ENCODE measurements at regions not wholly inside any gene's neighbourhood (a gene's known extent, or its start where the extent isn't known, plus 50 kb on each side); places are given as distances from the start of the nearest gene placed in this dataset.

DNA sequence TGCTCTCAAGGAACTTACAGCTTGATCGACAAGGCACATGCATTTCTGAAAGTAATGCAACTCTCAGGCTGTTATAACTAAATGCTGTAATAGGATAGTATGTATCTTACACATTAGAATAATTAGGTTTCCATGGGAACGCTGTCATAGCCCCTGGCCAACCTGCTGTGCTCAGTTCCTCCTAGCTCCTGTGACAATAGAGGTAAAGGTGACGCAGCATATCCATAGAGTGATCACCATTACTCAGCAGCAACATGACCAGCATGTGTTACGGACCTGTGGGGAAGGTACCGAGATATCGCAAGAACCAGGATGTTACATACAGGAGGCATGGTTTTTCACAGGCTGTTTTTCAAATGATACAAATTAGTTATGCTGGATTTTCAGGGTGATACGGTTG is 150.7 kb downstream of the CAND1 start:
- TF ChIP-seq, protein P1, sequence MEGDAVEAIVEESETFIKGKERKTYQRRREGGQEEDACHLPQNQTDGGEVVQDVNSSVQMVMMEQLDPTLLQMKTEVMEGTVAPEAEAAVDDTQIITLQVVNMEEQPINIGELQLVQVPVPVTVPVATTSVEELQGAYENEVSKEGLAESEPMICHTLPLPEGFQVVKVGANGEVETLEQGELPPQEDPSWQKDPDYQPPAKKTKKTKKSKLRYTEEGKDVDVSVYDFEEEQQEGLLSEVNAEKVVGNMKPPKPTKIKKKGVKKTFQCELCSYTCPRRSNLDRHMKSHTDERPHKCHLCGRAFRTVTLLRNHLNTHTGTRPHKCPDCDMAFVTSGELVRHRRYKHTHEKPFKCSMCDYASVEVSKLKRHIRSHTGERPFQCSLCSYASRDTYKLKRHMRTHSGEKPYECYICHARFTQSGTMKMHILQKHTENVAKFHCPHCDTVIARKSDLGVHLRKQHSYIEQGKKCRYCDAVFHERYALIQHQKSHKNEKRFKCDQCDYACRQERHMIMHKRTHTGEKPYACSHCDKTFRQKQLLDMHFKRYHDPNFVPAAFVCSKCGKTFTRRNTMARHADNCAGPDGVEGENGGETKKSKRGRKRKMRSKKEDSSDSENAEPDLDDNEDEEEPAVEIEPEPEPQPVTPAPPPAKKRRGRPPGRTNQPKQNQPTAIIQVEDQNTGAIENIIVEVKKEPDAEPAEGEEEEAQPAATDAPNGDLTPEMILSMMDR (IDR thresholded peaks at IDR 0.05), result no peak
- no peaks in the 10 kb centered on the region for H3K36me3 Mint-ChIP-seq (ENCODE audit: low read depth)
- peaks cover 54% of the 10 kb centered on the region for H3K4me1 Mint-ChIP-seq
- no peak for DNase-seq
- H3K27ac Mint-ChIP-seq, result no peak overlapping the region
- H3K9me3 Mint-ChIP-seq, result no peaks in the 10 kb centered on the region
- no peak overlapping the region for H3K4me3 Mint-ChIP-seq
- H3K27me3 Mint-ChIP-seq (ENCODE audit: low read depth, poor library complexity), result peaks cover 3% of the 10 kb centered on the region

DNA sequence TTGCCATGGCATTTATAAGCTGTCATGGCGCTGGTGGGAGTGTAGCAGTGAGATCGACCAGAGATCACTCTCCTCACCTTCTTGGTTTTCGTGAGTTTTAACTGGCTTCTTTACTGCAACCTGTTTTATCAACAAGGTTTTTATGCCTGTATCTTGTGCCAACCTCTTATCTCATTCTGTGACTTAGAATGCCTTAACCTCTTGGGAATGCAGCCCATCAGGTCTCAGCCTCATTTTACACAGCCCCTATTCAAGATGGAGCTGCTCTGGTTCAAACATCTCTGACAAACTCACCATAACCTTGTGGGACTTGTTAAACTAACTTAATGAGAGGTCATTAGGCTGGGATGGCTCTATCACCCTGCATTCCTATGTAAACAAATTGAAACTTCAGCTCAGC is 151.3 kb downstream of the CAND1 start:
- Mint-ChIP-seq H3K4me1 (peaks cover 56% of the 10 kb centered on the region), H3K36me3 (ENCODE audit: low read depth) (no peaks in the 10 kb centered on the region), H3K27ac (peak overlapping the region; percentile 85), H3K4me3 (no peak overlapping the region), H3K27me3 (ENCODE audit: low read depth, poor library complexity) (peaks cover 3% of the 10 kb centered on the region), H3K9me3 (no peaks in the 10 kb centered on the region)
- TF ChIP-seq, protein P1 (IDR thresholded peaks at IDR 0.05), result no peak
- no peak for DNase-seq

DNA sequence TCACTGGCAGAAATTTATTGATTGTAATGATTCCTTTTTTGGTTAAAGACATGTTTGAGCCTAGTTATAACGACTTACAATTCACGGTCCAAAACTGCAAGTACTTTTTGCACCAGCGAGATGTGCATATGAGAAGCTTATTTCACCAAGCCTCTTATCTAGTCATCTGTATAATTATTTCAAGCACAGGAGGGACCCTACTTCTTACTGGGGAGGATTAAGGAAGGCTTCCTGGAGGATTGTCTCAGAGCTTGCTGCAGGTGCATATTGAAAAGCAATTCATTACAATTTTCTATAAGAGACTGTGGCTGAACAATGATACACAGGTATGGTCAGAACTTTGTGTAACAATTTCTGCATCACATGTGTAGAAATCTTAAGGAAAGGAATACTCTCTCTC is 152.9 kb downstream of the CAND1 start:
- TF ChIP-seq, protein P1 (IDR thresholded peaks at IDR 0.05), result no peak
- no peaks in the 10 kb centered on the region for H3K36me3 Mint-ChIP-seq (ENCODE audit: low read depth)
- no peak overlapping the region for H3K4me3 Mint-ChIP-seq
- no peak overlapping the region for H3K27ac Mint-ChIP-seq
- peaks cover 5% of the 10 kb centered on the region for H3K27me3 Mint-ChIP-seq (ENCODE audit: low read depth, poor library complexity)
- peaks cover 66% of the 10 kb centered on the region for H3K4me1 Mint-ChIP-seq
- DNase-seq, result no peak
- no peaks in the 10 kb centered on the region for H3K9me3 Mint-ChIP-seq

- peaks cover 67% of the 10 kb centered on the region for H3K4me1 Mint-ChIP-seq
- H3K9me3 Mint-ChIP-seq, result no peaks in the 10 kb centered on the region
- no peak for DNase-seq
- TF ChIP-seq, protein P1 (IDR thresholded peaks at IDR 0.05), result no peak
- no peak overlapping the region for H3K4me3 Mint-ChIP-seq
- H3K27ac Mint-ChIP-seq, result no peak overlapping the region
- H3K27me3 Mint-ChIP-seq (ENCODE audit: low read depth, poor library complexity), result peaks cover 5% of the 10 kb centered on the region
- H3K36me3 Mint-ChIP-seq (ENCODE audit: low read depth), result no peaks in the 10 kb centered on the region
These were observed 155.6 kb downstream of the CAND1 start for GRCh38 chr12:67424784-67425183.

DNA sequence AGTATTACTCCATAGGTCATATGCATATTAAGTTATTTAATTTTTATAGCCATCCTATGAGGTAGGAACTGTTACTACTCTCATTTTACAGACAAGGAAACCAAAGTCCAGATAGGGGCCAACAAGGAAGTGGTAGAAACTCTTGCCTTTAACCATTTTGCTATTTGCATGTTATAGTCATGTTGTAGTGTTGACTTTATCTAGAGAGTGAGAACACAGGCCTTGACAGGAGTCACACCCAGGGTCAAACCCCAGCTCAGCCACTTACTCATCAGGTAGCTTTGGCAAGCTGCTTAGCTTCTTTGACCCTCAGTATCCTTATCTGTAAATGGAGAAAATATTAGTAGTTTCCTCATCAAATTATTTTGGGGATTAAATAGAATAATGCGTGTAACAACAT is 156.2 kb downstream of the CAND1 start:
- no peaks in the 10 kb centered on the region for H3K36me3 Mint-ChIP-seq (ENCODE audit: low read depth)
- no peak for DNase-seq
- peaks cover 65% of the 10 kb centered on the region for H3K4me1 Mint-ChIP-seq
- H3K4me3 Mint-ChIP-seq, result no peak overlapping the region
- no peaks in the 10 kb centered on the region for H3K9me3 Mint-ChIP-seq
- H3K27ac Mint-ChIP-seq, result no peak overlapping the region
- peaks cover 5% of the 10 kb centered on the region for H3K27me3 Mint-ChIP-seq (ENCODE audit: low read depth, poor library complexity)
- TF ChIP-seq, protein P1 (IDR thresholded peaks at IDR 0.05), result no peak

GRCh38 chr12:67426067-67426466 is 156.9 kb downstream of the CAND1 start:
- Mint-ChIP-seq H3K36me3 (ENCODE audit: low read depth) (no peaks in the 10 kb centered on the region), H3K27me3 (ENCODE audit: low read depth, poor library complexity) (peaks cover 5% of the 10 kb centered on the region), H3K27ac (peak overlapping the region; percentile 31), H3K9me3 (no peaks in the 10 kb centered on the region), H3K4me3 (peak overlapping the region; percentile 25), H3K4me1 (peaks cover 62% of the 10 kb centered on the region)
- TF ChIP-seq, protein P1 (IDR thresholded peaks at IDR 0.05), result no peak
- DNase-seq, result no peak

Data from nephron progenitor cell (in vitro differentiated cells).